NCI-H446 (cell line): ENCODE measurements at regions not wholly inside any gene's neighbourhood (a gene's known extent, or its start where the extent isn't known, plus 50 kb on each side); places are given as distances from the start of the nearest gene placed in this dataset.

Source experiments
- DNase-seq, 2 experiments: peaks; one replicate each; lab custom pipeline; 2025; lab: John Stamatoyannopoulos, UW

DNA sequence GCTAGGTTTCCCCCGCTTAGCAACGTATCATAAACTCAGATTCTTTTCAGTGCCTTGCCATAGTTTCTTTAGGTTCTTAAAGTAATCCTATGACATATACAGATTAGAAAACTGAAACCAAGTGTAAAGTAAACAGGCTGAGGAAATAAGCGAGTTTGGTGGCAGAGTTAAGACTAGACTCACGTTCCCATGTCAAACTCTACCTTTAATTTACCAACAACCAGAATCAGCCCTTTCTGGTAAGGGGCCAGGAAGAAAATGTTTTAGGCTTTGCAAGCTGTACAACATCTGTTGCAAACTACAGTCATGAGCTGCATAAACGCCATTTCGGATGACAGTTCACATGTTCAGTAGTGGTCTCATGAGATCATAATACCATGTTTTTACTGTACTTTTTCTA, 128.0 kb upstream of the PRICKLE2 start:
- peak in 1 of 2 experiments; percentile 47 for DNase-seq

DNA sequence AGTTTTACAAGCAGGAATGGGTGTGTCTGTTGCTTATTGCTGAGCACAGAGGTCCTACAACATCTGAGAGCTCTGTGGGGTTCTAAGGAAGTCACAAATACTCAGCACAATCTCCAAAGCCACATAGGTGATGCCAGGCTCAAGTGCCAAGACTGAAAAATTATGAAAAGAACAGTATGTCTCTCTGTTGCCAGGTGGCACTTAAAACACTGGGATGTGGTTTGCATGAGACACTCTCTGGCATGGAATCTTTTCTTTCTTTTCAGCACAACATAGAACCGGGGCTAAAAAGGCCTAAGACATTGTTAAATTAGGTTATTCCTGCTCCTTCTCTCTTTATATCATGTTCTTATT, 127.3 kb upstream of the PRICKLE2 start:
- peak in 1 of 2 experiments; percentile 49 for DNase-seq

DNA sequence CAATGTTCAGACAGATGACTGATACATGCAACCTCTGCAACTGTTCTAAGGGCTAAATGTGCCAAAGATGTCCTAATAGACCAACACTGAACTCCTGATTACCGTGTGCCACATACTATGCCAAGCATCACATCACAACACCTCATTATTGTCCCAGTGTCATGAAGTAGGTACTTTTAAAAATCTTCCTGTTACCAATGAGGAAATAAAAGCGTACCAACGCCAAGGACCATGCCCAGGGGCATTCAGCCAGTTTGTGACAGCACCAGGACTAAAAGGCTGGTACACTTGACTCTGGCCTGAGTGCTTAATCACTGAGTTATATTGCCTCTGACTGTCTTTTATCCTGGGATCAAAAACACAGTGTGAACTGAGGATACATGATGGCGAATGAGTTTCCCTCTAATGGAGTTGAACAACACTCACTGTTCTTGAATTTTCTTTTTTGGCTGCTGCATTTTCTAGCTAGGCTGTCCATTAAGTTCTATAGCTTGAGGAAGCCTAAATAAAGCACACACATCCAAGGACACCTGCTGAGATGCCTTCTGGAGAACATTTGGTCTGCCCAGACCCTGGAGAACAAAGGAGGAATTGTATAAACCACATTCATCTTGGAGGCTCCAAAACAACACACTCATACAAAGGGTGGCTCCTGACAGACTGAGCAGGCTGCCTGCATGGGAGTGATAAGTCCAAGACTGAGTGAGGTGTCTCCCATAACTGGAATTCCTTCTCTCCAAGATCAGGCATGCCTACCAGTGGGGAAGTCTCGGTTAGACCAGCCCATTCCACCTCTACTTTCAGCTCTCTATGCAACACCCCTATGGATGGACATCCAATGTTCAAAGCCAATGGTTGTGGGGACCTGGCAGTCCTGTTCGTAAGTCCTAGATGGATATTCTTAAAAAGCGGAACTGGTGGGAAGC, 126.7 kb upstream of the PRICKLE2 start:
- peak; percentile 81 to 87 for DNase-seq

DNA sequence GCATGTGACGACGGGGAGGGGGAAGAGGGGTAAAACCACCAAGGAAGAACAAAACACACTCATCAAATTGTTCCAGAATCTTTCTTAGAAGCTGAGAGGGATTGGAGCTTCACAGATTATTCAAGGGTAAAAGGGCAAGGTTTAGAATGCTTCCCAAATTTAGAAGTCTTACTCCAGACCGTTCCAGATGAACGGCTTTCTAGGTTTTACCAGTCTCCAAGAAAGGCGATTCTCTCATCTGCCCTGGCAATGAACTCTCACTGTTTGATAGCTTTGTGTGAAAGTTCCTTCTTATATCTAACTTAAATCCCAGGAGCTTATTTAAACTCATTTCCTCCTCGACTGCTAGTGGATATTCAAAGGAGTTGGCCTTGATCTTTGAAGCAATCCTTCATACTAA, 124.3 kb upstream of the PRICKLE2 start:
- DNase-seq = no peak

- peak in 1 of 2 experiments; percentile 11 for DNase-seq
Measured at GRCh38 chr3:64345371-64345770, 120.1 kb upstream of the PRICKLE2 start.

- DNase-seq = no peak
Measured at GRCh38 chr3:64344721-64345207, 119.5 kb upstream of the PRICKLE2 start.

- DNase-seq = no peak
Measured at GRCh38 chr3:64343689-64344430, 118.6 kb upstream of the PRICKLE2 start.

DNA sequence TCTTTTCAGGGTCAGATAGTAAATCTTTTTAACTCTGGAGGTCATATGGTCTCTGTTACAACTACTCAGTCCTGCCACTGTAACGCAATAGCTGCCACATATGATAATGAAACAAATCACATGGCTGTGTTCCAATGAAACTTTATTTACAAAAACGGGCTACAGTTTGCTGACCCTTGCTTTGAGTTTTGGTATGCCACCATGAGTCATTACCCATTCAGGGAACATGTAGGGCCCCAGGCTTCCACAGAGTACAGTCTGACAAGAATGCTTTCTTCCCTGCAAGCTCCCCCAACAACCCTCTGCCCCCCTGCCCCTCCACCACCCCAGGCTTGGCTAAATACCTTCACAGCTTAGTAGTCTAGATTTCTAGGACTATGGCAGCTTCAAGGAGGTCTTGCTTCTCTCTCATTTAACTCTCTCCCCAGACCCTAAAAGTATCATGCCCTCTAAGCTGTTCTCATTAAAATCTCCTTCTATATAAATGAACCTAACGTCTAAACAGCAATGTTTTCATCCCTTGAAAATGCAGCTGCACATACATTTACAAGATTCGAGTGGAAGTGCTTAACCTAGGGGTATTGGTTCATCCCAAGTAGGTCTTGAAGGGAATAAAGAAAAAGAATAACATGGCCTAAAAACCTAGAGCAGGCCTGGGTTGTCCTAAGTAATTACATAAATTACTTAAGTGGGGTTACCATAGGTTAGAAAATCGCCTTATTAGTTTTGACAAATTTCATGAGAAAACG, 117.8 kb upstream of the PRICKLE2 start:
- DNase-seq = no peak

DNA sequence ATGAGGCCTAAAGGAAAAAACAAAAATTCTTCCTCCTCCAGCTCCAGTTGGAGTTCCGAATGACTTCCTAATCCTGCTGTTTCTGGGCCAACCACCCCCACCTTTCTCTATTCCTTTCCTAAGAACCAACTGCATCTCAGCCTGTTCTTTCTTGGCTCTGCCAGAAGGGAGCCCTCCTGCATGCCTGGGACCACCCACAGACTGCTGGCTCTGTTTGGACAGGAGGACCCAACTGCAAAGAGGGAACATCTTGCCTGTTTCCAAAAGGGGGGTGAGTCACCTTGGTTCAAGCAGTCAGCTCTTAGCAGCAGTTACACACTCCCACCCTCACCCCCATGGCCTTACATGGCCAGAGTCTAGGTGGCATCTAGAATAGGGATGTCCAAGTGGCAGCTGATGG, 116.0 kb upstream of the PRICKLE2 start:
- peak in 1 of 2 experiments; percentile 46 for DNase-seq

DNA sequence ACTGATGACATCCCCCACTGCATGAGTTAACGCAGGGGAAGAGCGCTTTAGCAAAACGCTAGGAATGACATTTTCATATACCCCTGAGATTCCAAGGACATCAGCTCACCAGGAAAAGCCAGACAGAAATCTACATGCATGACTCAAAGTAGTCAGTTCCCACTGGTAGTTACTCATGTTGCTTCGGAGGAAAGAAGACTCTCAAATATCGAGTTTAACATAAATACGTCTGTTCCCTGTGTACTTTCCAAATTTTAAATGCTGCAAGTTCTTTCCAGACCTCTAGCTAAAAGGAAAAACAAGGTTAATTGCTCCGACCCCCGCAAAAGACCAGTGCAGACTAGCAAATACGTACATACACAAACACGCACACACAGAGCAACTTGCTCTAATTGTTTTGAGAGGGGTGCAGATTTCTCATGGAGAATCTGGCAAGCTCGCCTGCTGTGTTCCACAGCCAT, 115.4 kb upstream of the PRICKLE2 start:
- no peak for DNase-seq

- no peak for DNase-seq
Measured at GRCh38 chr3:64336488-64336887, 111.2 kb upstream of the PRICKLE2 start.

DNA sequence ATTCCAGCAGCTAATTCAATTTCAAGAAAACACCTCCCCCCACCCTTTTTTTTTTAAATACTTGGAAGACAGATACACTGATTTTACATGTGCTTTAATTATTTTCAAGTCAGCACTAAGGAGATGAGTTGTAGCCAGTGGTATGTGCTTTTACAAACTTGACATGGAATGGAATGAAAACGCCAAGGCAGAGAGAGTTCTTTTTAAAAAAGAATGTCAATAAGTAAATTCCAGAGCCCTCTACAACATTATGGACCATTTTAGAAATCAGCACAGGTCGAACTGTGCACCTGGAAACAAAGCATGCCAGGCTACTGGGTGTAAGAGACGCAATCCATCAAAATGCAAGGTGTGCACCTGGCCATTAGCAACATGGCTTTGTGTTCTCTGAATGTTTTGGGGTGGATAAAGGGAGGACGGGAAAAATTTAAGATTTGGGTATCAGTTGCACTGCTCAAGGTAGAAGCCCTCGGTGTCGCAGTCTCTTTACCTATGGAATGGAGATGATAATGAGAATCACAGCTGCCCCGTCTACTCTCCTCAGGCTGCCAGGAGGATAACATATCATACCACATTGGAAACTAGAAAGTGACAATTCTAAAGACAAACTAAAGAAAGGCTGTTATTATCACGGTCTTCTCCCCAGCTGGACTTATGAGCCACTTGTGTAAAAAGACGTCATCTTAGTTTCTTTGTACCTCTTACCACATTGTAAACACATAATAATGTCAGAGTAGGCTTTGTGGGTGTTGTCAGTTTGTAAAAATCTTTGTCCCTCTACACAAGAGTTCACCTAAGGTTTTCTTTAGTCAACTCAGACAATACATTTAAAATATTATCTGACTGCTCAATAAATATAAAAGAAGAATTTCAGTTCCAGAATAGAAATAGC, 107.4 kb upstream of the PRICKLE2 start:
- DNase-seq = no peak

- no peak for DNase-seq
Measured at GRCh38 chr3:64331605-64332004, 106.3 kb upstream of the PRICKLE2 start.

DNA sequence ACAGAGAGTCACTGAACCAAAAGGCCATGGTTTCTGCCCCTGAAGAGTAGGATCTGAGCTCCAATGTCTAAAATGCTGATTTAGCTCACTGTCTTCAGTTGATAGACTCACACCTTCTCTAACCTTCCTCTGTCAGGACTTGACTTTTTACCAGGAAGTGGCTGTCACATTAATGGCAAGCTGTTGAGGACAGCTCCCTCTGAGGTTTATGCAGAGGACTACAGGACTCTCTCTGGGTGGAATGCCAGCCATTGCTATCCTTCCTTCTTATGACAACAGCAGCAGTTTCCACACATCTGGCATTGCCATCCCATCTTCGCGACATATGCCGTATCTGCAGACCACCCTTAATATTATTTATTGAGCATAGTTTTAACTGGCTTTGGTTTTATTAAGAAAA, 103.8 kb upstream of the PRICKLE2 start:
- no peak for DNase-seq

GRCh38 chr3:64327100-64327804, 102.0 kb upstream of the PRICKLE2 start:
- DNase-seq = no peak

DNA sequence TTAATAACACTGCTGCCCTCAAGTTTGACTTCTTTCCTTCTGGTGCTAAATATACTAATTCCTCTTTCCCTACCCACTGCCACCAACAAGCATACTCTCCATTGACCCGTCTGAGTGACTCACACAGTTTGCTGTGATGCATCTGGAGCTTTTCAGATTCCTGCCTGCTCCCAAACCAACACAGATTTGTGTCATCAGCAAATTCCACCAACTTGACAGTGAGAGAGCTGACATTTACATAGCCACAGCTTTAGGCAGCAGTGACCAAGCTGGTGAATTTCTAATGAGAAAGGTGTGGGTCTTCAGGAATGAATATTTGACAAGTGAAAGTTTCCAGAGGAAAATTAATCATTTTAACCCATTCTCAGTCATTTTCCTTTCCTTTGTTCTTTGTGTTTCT, 96.5 kb upstream of the PRICKLE2 start:
- no peak for DNase-seq

DNA sequence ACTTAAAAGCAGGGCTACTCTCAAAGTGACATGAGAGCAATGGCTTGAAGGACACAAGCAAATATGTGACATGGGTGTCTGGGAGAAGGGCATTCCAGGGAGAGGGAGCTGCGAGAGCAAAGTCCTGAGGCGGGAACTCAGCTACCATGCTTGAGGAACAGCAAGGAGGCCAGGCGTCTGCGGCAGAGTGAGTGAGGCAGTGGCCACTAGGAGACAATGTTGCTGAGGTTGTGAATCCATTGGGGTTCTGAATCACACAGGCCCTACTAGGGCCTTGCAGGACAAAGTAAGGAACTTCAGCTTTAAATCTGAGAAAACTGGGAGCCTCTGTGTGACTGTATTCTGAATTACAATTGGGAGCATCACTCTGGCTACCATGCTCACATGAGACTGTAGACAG, 94.1 kb upstream of the PRICKLE2 start:
- DNase-seq = no peak

- no peak for DNase-seq
Measured at GRCh38 chr3:64318668-64319271, 93.5 kb upstream of the PRICKLE2 start.

DNA sequence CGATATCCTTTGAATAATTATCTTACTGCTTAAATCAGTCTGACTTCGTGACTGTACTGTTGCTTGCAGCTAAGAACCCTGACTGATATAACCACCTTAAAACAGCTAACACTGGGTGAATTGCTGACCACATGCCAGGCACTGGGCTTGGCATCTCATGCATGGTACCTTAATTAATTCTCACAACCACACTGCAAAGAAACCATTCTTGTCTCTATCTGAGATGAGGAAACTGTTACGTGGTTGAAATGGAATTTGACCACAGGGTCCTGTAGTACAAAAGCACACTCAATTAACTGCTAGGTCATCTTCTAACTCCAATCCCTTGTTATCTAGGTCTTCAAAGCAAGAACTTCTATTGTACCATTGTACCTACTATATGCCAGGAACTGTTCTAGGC, 92.7 kb upstream of the PRICKLE2 start:
- DNase-seq = no peak

- no peak for DNase-seq
Measured at GRCh38 chr3:64316971-64317370, 91.7 kb upstream of the PRICKLE2 start.
